Spleen (tissue), 7 donors: ENCODE measurements at regions not wholly inside any gene's neighbourhood (a gene's known extent, or its start where the extent isn't known, plus 50 kb on each side); places are given as distances from the start of the nearest gene placed in this dataset.

ENCODE experiments used
- POLR2AphosphoS5 ChIP-seq, 3 donors: sonication (generic); formaldehyde crosslinking; IDR thresholded peaks; one replicate each; pipeline ENCODE4 v1.5.1; 2017; ENCODE audit warnings: antibody characterized with exemption in 3 of 3
- TF ChIP-seq, protein P1 (sequence below), 11 experiments: fragments of 200-600 bp in 7 of 11; fragments of 450-650 bp in 4 of 11; sonication (generic) in 4 of 11; IDR thresholded peaks in 8 of 11; conservative IDR thresholded peaks in 3 of 11; 1 replicate in 7 of 11; 2 replicates in 4 of 11; pipeline versions ENCODE4 v1.4.0 to v1.8.0; 2016 to 2021; ENCODE audit warnings: antibody characterized with exemption in 11 of 11, inconsistent platforms in 4 of 11, mild to moderate bottlenecking in 1 of 11
- donor health status: DM: no; HTN: no; CAD: no; lungs with moderate emphysema.
- donor health status: DM: no; HTN: no; CAD: no.
- donor health status: DM: no; HTN: no; CAD: no.

DNA sequence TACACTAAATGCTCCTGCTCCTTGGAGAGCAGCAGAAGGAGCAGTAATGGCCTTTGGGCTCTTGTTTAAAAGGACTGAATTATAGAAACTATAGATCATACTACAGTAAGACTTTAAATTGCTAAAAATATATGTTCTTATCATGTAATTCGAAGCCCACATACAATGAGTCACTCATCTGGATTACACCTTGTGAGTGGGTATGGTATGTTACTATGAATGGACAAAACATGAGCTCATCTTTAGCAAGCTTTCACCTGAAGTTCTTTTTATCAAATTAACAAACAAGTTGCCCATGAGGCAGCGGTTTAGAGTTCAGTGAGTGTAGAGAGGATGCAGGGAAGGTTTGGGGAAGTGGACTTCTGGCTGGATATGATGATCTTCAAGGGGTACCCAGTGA is 114.4 kb upstream of the CCN2 start:
- no peak for TF ChIP-seq POLR2AphosphoS5 (IDR thresholded peaks at IDR 0.05)
- TF ChIP-seq, protein P1, sequence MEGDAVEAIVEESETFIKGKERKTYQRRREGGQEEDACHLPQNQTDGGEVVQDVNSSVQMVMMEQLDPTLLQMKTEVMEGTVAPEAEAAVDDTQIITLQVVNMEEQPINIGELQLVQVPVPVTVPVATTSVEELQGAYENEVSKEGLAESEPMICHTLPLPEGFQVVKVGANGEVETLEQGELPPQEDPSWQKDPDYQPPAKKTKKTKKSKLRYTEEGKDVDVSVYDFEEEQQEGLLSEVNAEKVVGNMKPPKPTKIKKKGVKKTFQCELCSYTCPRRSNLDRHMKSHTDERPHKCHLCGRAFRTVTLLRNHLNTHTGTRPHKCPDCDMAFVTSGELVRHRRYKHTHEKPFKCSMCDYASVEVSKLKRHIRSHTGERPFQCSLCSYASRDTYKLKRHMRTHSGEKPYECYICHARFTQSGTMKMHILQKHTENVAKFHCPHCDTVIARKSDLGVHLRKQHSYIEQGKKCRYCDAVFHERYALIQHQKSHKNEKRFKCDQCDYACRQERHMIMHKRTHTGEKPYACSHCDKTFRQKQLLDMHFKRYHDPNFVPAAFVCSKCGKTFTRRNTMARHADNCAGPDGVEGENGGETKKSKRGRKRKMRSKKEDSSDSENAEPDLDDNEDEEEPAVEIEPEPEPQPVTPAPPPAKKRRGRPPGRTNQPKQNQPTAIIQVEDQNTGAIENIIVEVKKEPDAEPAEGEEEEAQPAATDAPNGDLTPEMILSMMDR (IDR thresholded peaks at IDR 0.05 in 8 of 11, conservative IDR thresholded peaks at IDR 0.05 in 3 of 11) = no peak
